CD14-positive monocyte (primary cell): ENCODE measurements at regions not wholly inside any gene's neighbourhood (a gene's known extent, or its start where the extent isn't known, plus 50 kb on each side); places are given as distances from the start of the nearest gene placed in this dataset.

Experiments used
- DNase-seq, 3 donors: peaks; one replicate each; pipeline ENCODE4 v3.0.0-alpha.2; 2011 to 2022
- H2AFZ ChIP-seq: 2 replicates; pipeline ENCODE4 v1.6.0; 2012; ENCODE audit warnings: mild to moderate bottlenecking, low read depth, low read length, inconsistent platforms; ENCODE audit not compliant: insufficient read depth, poor library complexity, severe bottlenecking
- H3K27ac ChIP-seq, 2 donors: 1 replicate in 1 of 2; 2 replicates in 1 of 2; pipeline ENCODE4 v1.5.1; 2012 to 2013; ENCODE audit warnings: low read length in 2 of 2, control low read depth in 1 of 2, inconsistent platforms in 1 of 2, low read depth in 1 of 2, mild to moderate bottlenecking in 1 of 2
- H3K27me3 ChIP-seq, 2 donors: one replicate each; pipeline versions ENCODE4 v1.6.0 to v1.6.1; 2011 to 2013; ENCODE audit warnings: low read length in 2 of 2; ENCODE audit not compliant: control insufficient read depth in 2 of 2, insufficient read depth in 2 of 2
- H3K36me3 ChIP-seq, 2 donors: replicated peaks in 1 of 2; 1 replicate in 1 of 2; 2 replicates in 1 of 2; pipeline versions ENCODE4 v1.5.1 to v1.6.1; 2012 to 2013; ENCODE audit warnings: low read length in 2 of 2, control low read depth in 1 of 2, inconsistent platforms in 1 of 2, mild to moderate bottlenecking in 1 of 2; ENCODE audit not compliant: insufficient read depth in 2 of 2, control insufficient read depth in 1 of 2
- H3K4me1 ChIP-seq, 2 donors: 1 replicate in 1 of 2; 2 replicates in 1 of 2; pipeline versions ENCODE4 v1.5.1 to v1.6.1; 2012 to 2013; ENCODE audit warnings: low read length in 2 of 2, control low read depth in 1 of 2, inconsistent platforms in 1 of 2, mild to moderate bottlenecking in 1 of 2, moderate library complexity in 1 of 2; ENCODE audit not compliant: insufficient read depth in 2 of 2, control insufficient read depth in 1 of 2
- H3K4me2 ChIP-seq: replicated peaks from 2 replicates; pipeline ENCODE3; 2012; ENCODE audit warnings: low read length, moderate library complexity, mild to moderate bottlenecking; ENCODE audit not compliant: poor library complexity, severe bottlenecking; ENCODE audit errors: extremely low read depth
- H3K4me3 ChIP-seq, 3 experiments: fragments of 200-600 bp in 1 of 3; sonication (generic) in 1 of 3; replicated peaks in 1 of 3; 1 replicate in 2 of 3; 2 replicates in 1 of 3; pipeline ENCODE4 v1.5.1; 2011 to 2013; ENCODE audit warnings: low read length in 3 of 3, mild to moderate bottlenecking in 3 of 3, control low read depth in 2 of 3, low read depth in 2 of 3, inconsistent platforms in 1 of 3, moderate library complexity in 1 of 3
- H3K79me2 ChIP-seq: 2 replicates; pipeline ENCODE4 v1.6.0; 2012; ENCODE audit warnings: mild to moderate bottlenecking, control low read depth, inconsistent platforms, low read length, moderate library complexity; ENCODE audit not compliant: insufficient read depth
- H3K9ac ChIP-seq: 2 replicates; pipeline ENCODE4 v1.6.0; 2017; ENCODE audit warnings: low read length, mild to moderate bottlenecking; ENCODE audit not compliant: insufficient read depth, poor library complexity, severe bottlenecking
- H3K9me3 ChIP-seq, 2 donors: replicated peaks in 1 of 2; 1 replicate in 1 of 2; 2 replicates in 1 of 2; pipeline versions ENCODE4 v1.5.1 to v1.6.1; 2012 to 2013; ENCODE audit warnings: low read length in 2 of 2, control low read depth in 1 of 2; ENCODE audit not compliant: control insufficient read depth in 1 of 2, insufficient read depth in 1 of 2
- H4K20me1 ChIP-seq: 2 replicates; pipeline ENCODE4 v1.6.0; 2012; ENCODE audit warnings: mild to moderate bottlenecking, low read length, control low read depth, moderate library complexity; ENCODE audit not compliant: insufficient read depth
- H3K27ac Mint-ChIP-seq, 7 donors: one replicate each; pipeline ENCODE4 v1.8.0; 2020; ENCODE audit warnings: mild to moderate bottlenecking in 7 of 7, mixed read lengths in 7 of 7, moderate library complexity in 6 of 7, inconsistent platforms in 2 of 7
- H3K27me3 Mint-ChIP-seq, 3 donors: one replicate each; pipeline ENCODE4 v1.8.0; 2021 to 2022; ENCODE audit warnings: low read depth in 3 of 3, mild to moderate bottlenecking in 3 of 3, mixed read lengths in 3 of 3, moderate library complexity in 3 of 3, inconsistent platforms in 1 of 3
- H3K36me3 Mint-ChIP-seq, 2 donors: one replicate each; pipeline ENCODE4 v1.8.0; 2020; ENCODE audit warnings: mixed read lengths in 2 of 2, inconsistent platforms in 1 of 2, mild to moderate bottlenecking in 1 of 2
- H3K4me1 Mint-ChIP-seq: one replicate; pipeline ENCODE4 v1.8.0; 2020; ENCODE audit warnings: mild to moderate bottlenecking, mixed read lengths
- H3K4me3 Mint-ChIP-seq, 2 donors: one replicate each; pipeline ENCODE4 v1.8.0; 2020; ENCODE audit warnings: mild to moderate bottlenecking in 2 of 2, mixed read lengths in 2 of 2, moderate library complexity in 1 of 2
- H3K9me3 Mint-ChIP-seq, 7 donors: one replicate each; pipeline ENCODE4 v1.8.0; 2020 to 2022; ENCODE audit warnings: mixed read lengths in 7 of 7, mild to moderate bottlenecking in 6 of 7, moderate library complexity in 6 of 7, inconsistent platforms in 2 of 7
- WGBS: methylation state at CpG from one replicate; pipeline ENCODE4 v1.1.5; 2013; ENCODE audit warnings: missing lambda C conversion rate; ENCODE audit not compliant: insufficient coverage; 5-methylcytosine and 5-hydroxymethylcytosine counted together
- intact Hi-C, 2 donors: fragments of 100-400 bp; cut with micrococcal nuclease; formaldehyde crosslinking; loops; one replicate each; pipeline versions ENCODE4 v1.15.0 to v1.15.1; 2023
- TF ChIP-seq, protein P1 (sequence below): fragments of 200-600 bp; IDR thresholded peaks from one replicate; pipeline ENCODE4 v1.8.0; 2022; ENCODE audit warnings: antibody characterized with exemption, mild to moderate bottlenecking

DNA sequence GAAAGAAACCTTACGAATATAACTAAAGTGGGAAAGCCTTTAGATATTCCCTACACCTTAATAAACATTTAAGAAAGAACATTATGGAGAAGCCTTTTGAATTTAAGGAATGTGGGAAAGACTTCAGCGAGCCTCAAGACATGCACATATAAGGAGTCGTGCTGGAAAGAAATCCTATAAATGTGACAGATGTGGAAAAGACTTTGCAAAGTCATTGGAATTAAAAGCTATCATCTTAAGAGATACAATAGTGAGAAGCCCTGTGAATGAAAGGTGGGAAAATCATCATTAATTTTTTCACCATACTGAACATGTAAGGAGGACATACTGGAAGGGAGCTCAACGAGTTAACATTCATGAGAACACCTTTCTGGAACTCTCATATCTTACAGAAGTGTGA lies 650.5 kb upstream of the DEFB115 start:
- peaks cover 0 to 1% (median 0%) of the 10 kb centered on the region in 3 donors for H3K27me3 Mint-ChIP-seq
- H3K27ac Mint-ChIP-seq = no peak overlapping the region
- Histone ChIP-seq H3K27ac (no peak overlapping the region), H3K27me3 (no peaks in the 10 kb centered on the region), H3K4me3 (no peak overlapping the region), H3K36me3 (no peaks in the 10 kb centered on the region), H4K20me1 (no peaks in the 10 kb centered on the region), H3K79me2 (no peaks in the 10 kb centered on the region), H3K9ac (no peak overlapping the region), H3K4me1 (no peaks in the 10 kb centered on the region), H2AFZ (no peak overlapping the region), H3K4me2 (no peak overlapping the region), H3K9me3 (peaks cover 50 to 77% of the 10 kb centered on the region in 2 donors)
- H3K9me3 Mint-ChIP-seq = peaks cover 4 to 56% (median 9%) of the 10 kb centered on the region in 7 donors
- H3K4me3 Mint-ChIP-seq = no peak overlapping the region
- intact Hi-C loops = no loop called here
- H3K4me1 Mint-ChIP-seq = no peaks in the 10 kb centered on the region
- no CpG with 5 or more reads among the region's 4 CpGs for WGBS
- TF ChIP-seq, protein P1, sequence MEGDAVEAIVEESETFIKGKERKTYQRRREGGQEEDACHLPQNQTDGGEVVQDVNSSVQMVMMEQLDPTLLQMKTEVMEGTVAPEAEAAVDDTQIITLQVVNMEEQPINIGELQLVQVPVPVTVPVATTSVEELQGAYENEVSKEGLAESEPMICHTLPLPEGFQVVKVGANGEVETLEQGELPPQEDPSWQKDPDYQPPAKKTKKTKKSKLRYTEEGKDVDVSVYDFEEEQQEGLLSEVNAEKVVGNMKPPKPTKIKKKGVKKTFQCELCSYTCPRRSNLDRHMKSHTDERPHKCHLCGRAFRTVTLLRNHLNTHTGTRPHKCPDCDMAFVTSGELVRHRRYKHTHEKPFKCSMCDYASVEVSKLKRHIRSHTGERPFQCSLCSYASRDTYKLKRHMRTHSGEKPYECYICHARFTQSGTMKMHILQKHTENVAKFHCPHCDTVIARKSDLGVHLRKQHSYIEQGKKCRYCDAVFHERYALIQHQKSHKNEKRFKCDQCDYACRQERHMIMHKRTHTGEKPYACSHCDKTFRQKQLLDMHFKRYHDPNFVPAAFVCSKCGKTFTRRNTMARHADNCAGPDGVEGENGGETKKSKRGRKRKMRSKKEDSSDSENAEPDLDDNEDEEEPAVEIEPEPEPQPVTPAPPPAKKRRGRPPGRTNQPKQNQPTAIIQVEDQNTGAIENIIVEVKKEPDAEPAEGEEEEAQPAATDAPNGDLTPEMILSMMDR = no peak
- DNase-seq = no peak
- no peaks in the 10 kb centered on the region for H3K36me3 Mint-ChIP-seq

DNA sequence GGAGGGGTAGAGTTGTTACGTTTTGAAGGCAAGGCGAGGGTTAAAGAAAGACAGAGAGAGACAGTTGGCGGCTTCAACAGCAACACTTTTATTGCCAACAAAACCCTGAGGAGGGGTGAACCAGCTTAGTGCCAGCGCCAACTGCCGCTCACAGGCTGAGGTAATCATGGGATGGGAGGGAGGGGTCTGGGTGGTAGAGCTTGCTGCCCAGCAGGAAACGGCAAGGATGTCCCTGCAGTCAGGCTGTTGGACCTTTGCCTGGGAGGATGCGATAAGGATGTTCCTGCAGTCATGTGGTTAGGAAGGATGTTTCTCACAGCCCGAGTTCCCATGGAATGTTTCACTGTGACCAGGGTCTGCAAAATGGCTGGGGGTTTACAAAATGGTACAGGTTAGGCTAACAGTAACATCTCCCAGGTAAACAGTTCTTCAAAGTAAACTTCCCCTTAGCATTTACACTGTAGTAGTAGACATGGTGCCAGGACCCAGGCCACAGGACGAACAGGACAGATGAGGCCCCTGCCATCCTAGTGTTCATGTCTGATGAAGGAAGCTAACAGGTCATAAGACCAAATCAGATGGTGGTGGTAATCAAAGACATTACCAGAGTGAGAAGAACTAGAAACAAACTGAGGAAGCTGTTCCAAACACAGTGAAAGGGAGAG lies 647.3 kb upstream of the DEFB115 start:
- no peak overlapping the region for H3K27ac ChIP-seq
- no peak overlapping the region for H2AFZ ChIP-seq
- Mint-ChIP-seq H3K4me3 (no peak overlapping the region), H3K27me3 (peaks cover 0 to 2% (median 2%) of the 10 kb centered on the region in 3 donors), H3K27ac (no peak overlapping the region), H3K4me1 (no peaks in the 10 kb centered on the region), H3K9me3 (peaks cover 7 to 49% (median 23%) of the 10 kb centered on the region in 7 donors), H3K36me3 (no peaks in the 10 kb centered on the region)
- H3K27me3 ChIP-seq = no peaks in the 10 kb centered on the region
- peaks cover 48 to 68% of the 10 kb centered on the region in 2 donors for H3K9me3 ChIP-seq
- DNase-seq = no peak
- intact Hi-C loops = no loop called here
- H3K4me1 ChIP-seq = no peaks in the 10 kb centered on the region
- no peak overlapping the region for H3K9ac ChIP-seq
- H4K20me1 ChIP-seq = no peaks in the 10 kb centered on the region
- no peaks in the 10 kb centered on the region for H3K79me2 ChIP-seq
- no peaks in the 10 kb centered on the region for H3K36me3 ChIP-seq
- no peak overlapping the region for H3K4me3 ChIP-seq
- no peak overlapping the region for H3K4me2 ChIP-seq
- TF ChIP-seq, protein P1 = no peak
- WGBS = 84% methylated on average over 6 of the region's 9 CpGs
